ENCODE measurements at regions not wholly inside any gene's neighbourhood (a gene's known extent, or its start where the extent isn't known, plus 50 kb on each side); places are given as distances from the start of the nearest gene placed in this dataset.
"Not testable (repeated sequence)": the region's sequence is repeated elsewhere in the genome, so short reads cannot be mapped to it uniquely, and the experiment has no call there.

DNA sequence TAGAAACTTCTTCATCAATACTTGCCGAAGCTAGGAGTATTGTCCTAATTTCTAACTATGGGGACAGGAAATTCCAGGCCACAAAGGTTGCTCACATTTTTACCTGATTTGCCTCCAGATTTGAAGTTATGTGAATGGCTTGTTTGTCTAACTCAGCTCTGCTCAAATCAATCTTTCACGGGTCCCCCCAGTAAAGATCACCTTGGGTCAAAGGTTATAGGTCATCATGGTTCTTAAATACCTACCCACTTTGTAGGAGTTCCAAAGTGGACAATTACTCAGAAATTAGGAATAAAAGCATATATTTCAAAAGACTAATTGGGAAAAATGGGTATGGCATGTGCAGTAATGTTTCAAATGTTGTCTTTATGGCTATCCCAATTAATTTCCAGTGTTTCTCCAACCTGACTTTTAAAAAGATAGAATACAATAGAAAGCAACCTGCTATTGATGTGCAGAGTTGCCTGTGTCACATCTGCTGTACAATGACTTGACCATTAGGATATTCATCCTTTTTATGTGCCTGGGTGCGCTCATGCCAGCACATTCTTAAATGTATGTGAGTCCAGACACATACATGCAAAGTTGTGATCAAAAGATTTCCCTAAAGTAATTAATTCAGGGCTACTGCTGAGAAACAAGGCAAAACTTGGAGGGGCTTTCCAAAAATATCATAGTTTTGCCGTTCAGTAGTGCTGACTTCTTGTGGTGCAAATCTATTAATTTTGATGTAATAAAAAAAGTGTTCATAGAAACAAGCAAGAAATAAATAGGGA lies 126.1 kb downstream of the MYCN start:
- no peak for DNase-seq (ENCODE audit: low read depth)

DNA sequence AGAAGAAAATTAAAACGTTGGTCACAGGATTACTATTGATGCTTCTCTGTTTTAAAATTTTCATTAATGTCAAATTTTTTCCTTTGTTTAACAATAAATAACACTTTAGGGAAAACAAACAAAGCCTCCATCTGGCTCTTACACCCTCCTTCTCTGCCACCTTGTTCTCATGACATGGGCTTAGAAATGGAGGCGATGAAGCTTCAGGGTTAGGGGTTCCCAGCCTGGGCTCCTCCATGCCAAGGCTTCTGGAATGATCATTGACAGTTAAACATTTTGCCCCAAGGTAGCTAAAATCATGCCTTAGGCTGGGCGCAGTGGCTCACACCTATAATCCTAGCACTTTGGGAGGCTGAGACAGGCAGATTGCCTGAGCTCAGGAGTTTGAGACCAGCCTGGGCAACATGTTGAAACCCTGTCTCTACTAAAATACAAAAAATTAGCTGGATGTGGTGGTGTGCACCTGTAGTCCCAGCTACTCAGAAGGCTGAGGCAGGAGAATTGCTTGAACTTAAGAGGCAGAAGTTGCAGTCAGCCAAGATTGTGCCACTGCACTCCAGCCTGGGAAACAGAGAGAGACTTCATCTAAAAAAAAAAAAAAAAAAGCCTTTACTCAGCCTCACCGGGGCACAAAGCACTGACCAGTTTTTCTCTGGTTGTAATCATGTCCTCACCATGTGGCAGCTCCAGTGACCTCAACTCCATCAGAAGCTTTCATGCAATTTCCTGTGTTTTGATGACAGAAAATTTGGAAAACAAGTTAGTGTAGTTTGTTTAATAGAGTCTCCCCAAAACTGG lies 125.1 kb downstream of the MYCN start:
- not testable (repeated sequence) for DNase-seq (ENCODE audit: low read depth)

DNA sequence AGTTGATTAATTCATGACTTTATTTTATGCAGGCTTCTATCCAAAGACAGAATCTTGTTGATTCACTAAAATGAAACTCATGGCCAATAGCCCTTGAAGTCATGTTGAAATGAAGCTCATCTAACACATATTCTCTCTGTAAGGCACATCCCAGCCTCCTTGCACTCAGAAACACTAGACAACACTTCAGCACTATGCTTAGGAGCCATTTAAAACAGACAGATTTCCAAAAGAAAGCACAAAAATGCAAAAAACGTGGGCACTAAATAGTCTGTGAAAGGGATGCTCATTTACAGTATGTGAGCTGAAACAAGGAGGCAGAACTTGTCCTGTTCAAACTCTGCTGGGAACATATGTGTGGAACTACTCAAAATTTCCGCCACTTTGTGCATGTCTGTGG lies 124.4 kb downstream of the MYCN start:
- no peak for DNase-seq (ENCODE audit: low read depth)

DNA sequence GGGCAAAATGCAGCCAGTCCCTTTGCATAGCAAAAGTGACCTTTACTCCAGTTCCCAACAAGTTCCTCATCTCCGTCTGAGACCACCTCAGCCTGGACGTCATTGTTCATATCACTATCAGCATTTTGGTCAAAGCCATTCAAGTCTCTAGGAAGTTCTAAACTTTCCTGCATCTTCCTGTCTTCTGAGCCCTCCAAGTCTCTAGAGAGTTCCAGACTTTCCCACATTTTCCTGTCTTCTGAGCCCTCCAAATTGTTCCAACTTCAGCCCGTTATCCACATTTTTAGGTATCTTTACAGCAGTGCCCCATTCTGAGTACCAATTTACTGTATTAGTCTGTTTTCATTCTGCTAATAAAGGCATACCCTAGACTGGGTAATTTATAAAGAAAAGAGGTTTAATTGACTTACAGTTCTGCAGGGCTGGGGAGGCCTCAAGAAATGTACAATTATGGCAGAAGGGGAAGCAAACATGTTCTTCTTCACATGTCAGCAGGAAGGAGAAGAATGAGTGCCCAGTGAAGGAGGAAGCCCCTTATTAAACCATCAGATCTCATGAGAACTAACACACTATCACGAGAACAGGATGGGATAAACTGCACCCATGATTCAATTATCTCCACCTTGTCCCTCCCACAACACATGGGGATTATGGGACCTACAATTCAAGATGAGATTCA lies 123.7 kb downstream of the MYCN start:
- DNase-seq (ENCODE audit: low read depth): no peak

DNA sequence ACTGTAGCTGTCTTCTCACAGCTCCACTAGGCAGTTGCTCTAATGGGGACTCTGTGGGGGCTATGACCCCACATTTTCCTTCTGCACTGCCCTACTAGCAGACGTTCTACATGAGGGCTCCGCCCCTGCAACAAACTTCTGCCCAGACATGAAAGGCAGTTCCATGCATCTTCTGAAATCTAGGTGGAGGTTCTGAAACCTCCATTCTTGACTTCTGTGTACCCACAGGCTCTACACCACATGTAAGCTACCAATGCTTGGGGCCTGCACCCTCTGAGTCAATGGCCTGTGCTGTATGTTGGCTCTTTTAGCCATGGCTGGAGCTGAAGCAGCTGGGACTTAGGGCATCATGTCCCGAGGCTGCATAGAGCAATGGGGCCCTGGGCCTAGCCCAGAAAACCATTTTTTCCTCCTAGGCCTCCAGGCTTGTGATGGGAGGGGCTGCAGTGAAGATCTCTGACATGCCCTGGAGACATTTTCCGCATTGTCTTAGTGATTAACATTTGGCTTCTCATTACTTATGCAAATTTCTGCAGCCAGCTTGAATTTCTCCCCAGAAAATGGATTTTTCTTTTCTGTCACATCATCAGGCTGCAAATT lies 123.0 kb downstream of the MYCN start:
- DNase-seq (ENCODE audit: low read depth): no peak

DNA sequence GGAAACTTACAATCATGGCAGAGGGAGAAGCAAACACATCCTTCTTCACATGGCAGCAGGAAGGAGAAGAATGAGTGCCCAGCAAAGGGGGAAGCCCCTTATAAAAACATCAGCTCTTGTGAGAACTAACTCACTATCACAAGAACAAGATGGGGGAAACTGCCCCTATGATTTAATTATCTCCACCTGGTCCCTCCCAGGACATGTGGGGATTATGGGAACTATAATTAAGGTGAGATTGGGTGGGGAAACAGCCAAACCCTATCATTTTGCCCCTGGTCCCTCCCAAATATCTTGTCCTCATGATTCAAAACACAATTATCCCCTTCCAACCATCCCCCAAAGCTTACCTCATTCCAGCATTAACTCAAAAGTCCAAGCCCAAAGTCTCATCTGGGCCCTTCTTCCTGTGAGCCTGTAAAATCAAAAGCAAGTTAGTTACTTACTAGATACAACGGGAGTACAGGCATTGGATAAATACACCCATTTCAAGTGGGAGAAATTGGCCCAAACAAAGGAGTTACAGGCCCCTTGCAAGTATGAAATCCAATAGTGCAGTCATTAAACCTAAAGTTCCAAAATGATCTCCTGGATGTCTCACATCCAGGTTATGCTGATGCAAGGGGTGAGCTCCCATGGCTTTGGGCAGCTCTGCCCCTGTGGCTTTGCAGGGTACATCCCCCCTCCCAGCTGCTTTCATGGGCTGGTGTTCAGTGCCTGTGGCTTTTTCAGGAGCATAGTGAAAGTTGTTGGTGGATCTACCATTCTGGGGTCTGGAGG lies 122.3 kb downstream of the MYCN start:
- DNase-seq (ENCODE audit: low read depth): no peak

GRCh38 chr2:16061441-16062217 lies 121.3 kb downstream of the MYCN start:
- DNase-seq (ENCODE audit: low read depth): no peak

- no peak for DNase-seq (ENCODE audit: low read depth)
Observed at GRCh38 chr2:16060936-16061338, 120.6 kb downstream of the MYCN start.

DNA sequence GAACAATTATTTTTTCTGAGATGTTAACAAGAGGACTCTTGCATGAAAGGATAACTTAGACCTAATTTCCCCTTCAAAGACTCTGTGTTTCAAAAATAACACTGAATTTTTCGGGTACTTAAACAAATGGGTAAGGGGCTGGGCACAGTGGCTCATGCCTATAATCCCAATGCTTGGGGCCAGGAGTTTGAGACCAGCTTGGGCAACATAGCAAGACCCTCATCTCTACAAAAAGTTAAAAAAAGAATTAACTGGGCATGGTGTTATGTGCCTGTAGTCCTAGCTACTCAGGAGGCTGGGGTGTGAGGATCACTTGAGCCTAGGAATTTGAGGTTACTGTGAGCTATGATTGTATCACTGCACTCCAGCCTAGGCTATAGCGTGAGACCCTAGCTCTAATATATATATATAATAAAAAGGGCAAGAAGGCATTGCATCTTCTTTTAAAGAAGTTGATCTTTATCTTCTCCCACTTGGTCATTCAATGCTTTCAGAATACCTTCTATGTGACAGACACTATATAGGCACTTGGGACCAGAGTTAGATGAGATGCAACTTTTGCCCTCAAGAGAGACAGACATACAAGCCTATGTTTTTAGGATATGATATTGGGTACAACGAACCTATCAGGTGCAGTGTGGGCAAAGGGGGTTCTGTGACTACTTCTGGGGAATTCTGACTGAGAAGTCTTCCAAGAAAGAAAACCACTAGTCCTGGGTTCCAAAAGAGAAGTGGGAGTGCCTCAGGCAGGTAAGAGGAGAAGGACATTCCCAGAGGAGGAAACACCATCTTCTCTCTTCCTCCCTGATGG lies 120.0 kb downstream of the MYCN start:
- DNase-seq (ENCODE audit: low read depth): no peak

DNA sequence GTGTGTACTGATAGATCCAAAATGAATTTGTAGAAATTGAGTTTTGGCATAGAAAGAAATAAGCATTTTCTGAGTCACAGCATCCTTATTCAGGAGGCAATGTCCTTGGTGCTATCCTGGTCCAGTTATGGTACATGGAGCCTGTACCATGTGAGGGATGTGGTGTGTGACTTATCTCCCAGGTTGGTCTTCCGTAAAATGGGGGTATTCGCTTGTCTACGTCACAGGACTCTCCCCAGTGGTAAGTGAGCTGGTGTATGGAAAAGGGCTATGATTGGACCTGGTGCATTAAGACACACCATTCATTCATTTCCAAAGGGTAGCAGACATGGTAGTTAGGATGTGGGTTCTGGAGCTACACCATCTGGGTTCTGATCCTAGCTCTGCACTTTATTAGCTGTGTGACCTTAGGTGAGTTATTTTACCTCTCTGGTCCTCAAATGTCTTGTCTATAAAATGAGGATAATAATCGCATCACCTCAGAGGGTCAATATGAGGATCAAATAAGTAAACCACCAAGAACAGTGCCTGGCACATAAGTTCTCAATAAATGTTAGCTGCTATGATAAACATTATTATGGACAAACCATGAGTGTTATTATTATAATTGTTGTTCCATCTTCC lies 119.2 kb downstream of the MYCN start:
- DNase-seq (ENCODE audit: low read depth): no peak

- DNase-seq (ENCODE audit: low read depth): no peak
Observed at GRCh38 chr2:16058747-16059358, 118.5 kb downstream of the MYCN start.

- DNase-seq (ENCODE audit: low read depth): no peak
Observed at GRCh38 chr2:16058256-16058655, 117.9 kb downstream of the MYCN start.

- no peak for DNase-seq (ENCODE audit: low read depth)
Observed at GRCh38 chr2:16057661-16058060, 117.3 kb downstream of the MYCN start.

GRCh38 chr2:16055848-16056580 lies 115.7 kb downstream of the MYCN start:
- DNase-seq (ENCODE audit: low read depth): no peak

GRCh38 chr2:16053437-16054257 lies 113.3 kb downstream of the MYCN start:
- no peak for DNase-seq (ENCODE audit: low read depth)

DNA sequence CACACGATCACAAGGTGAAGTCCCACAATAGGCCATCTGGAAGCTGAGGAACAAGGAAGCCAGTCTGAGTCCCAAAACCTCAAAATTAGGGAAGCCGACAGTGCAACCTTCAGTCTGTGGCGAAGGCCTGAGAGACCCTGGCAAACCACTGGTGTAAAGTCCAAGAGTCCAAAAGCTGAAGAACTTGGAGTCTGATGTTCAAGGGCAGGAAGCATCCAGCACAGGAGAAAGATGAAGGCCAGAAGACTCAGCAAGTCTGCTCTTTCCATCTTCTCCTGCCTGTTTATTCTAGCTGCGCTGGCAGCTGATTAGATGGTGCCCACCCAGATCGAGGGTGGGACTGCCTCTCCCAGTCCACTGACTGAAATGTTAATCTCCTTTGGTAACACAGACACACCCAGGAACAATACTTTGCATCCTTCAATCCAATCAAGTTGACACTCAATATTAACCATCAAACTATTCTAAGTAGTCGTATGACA lies 112.3 kb downstream of the MYCN start:
- not testable (repeated sequence) for DNase-seq (ENCODE audit: low read depth)

DNA sequence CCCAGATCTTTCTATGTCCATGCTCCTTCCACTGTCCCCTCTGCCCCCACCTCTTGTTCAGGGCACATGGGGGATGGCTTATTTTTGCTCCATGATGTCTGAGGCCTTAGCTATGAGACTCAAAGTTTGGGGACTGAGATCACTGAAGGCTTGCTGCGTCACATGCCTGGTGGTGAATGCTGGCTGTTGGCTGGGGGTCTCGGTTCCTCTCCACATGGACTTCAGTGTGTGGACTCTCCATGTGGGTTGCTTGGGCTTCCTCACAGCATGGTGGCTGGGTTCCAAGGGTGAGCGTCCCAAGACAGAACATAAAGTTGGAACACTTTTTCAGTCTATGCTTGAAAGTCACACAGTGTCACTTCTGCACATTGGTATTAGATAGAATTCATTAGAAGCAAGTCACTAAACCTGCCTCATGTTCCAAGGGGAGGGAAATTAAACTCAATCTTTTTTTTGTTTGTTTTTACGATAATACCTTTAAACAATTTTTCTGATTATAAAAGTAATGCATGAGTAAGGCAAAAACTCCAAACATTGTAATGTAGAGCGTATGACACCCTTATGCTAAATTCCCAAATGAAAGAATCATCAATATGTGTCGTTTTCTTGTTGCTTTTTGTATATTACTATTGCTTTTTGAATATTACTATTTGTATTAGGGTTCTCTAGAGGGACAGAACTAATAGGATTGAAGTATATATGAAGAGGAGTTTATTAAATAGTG lies 111.7 kb downstream of the MYCN start:
- DNase-seq (ENCODE audit: low read depth): no peak

All from amniotic epithelial cell (primary cell).